HL-60 (cell line): ENCODE measurements at regions not wholly inside any gene's neighbourhood (a gene's known extent, or its start where the extent isn't known, plus 50 kb on each side); places are given as distances from the start of the nearest gene placed in this dataset.

Experiments used
- DNase-seq, 2 experiments: peaks; one replicate each; pipeline ENCODE4 v3.0.0-alpha.2; 2010 to 2020; ENCODE audit warnings: low read depth in 1 of 2, low spot score in 1 of 2
- H3K27ac ChIP-seq: fragments of 250-450 bp; sonication (Bioruptor Pico); replicated peaks from 2 replicates; pipeline ENCODE4 v1.5.1; 2020; ENCODE audit warnings: mild to moderate bottlenecking, moderate library complexity
- H3K27me3 ChIP-seq: fragments of 250-450 bp; sonication (Bioruptor Pico); 2 replicates; pipeline ENCODE4 v1.5.1; 2021; ENCODE audit warnings: mild to moderate bottlenecking, moderate library complexity; ENCODE audit not compliant: insufficient read depth, poor library complexity, severe bottlenecking
- H3K4me3 ChIP-seq: replicated peaks from 2 replicates; pipeline ENCODE4 v1.5.1; 2011; ENCODE audit warnings: mild to moderate bottlenecking, control low read depth, low read length; ENCODE audit not compliant: insufficient read depth
- GABPA ChIP-seq: IDR thresholded peaks from 2 replicates; pipeline ENCODE4 v1.6.1; 2012; ENCODE audit warnings: low read depth
- POLR2AphosphoS5 ChIP-seq: IDR thresholded peaks from 2 replicates; pipeline ENCODE4 v1.6.1; 2012; ENCODE audit warnings: low read depth
- SPI1 ChIP-seq: IDR thresholded peaks from 2 replicates; pipeline ENCODE4 v1.6.1; 2012; ENCODE audit warnings: low read depth, mild to moderate bottlenecking, borderline replicate concordance
- TF ChIP-seq, protein P1 (sequence below): IDR thresholded peaks from one replicate; pipeline ENCODE4 v1.5.1; 2011; ENCODE audit warnings: low read length, control low read depth, inconsistent platforms; ENCODE audit not compliant: insufficient read depth
- TF ChIP-seq, protein P2 (sequence below): IDR thresholded peaks from 2 replicates; pipeline ENCODE4 v1.6.1; 2012; ENCODE audit warnings: low read depth; ENCODE audit not compliant: insufficient replicate concordance

DNA sequence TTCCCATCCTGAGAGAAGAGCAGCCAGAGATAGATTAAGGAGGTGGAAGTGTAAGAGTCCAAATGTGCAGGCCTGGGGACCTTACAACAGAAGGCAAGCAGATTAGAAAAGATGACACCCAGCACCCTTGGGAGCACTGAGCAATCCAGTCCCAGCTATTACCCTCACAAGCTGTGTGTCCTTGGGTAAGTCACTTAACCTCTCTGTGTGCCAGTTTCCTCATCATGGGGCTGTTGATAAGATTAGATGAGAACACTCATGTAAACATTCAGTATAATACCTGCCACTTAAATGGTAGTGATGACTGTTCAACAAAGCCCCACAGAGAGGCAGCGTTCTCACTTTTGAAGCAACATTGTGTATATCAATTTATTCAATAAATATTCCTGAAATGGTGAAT lies 114.8 kb upstream of the CST7 start:
- no peak for DNase-seq
- Histone ChIP-seq H3K27me3 (no peaks in the 10 kb centered on the region), H3K27ac (no peak overlapping the region), H3K4me3 (no peak overlapping the region)
- TF ChIP-seq, protein P1, sequence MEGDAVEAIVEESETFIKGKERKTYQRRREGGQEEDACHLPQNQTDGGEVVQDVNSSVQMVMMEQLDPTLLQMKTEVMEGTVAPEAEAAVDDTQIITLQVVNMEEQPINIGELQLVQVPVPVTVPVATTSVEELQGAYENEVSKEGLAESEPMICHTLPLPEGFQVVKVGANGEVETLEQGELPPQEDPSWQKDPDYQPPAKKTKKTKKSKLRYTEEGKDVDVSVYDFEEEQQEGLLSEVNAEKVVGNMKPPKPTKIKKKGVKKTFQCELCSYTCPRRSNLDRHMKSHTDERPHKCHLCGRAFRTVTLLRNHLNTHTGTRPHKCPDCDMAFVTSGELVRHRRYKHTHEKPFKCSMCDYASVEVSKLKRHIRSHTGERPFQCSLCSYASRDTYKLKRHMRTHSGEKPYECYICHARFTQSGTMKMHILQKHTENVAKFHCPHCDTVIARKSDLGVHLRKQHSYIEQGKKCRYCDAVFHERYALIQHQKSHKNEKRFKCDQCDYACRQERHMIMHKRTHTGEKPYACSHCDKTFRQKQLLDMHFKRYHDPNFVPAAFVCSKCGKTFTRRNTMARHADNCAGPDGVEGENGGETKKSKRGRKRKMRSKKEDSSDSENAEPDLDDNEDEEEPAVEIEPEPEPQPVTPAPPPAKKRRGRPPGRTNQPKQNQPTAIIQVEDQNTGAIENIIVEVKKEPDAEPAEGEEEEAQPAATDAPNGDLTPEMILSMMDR = no peak
- TF ChIP-seq POLR2AphosphoS5 = no peak
- TF ChIP-seq, protein P2, sequence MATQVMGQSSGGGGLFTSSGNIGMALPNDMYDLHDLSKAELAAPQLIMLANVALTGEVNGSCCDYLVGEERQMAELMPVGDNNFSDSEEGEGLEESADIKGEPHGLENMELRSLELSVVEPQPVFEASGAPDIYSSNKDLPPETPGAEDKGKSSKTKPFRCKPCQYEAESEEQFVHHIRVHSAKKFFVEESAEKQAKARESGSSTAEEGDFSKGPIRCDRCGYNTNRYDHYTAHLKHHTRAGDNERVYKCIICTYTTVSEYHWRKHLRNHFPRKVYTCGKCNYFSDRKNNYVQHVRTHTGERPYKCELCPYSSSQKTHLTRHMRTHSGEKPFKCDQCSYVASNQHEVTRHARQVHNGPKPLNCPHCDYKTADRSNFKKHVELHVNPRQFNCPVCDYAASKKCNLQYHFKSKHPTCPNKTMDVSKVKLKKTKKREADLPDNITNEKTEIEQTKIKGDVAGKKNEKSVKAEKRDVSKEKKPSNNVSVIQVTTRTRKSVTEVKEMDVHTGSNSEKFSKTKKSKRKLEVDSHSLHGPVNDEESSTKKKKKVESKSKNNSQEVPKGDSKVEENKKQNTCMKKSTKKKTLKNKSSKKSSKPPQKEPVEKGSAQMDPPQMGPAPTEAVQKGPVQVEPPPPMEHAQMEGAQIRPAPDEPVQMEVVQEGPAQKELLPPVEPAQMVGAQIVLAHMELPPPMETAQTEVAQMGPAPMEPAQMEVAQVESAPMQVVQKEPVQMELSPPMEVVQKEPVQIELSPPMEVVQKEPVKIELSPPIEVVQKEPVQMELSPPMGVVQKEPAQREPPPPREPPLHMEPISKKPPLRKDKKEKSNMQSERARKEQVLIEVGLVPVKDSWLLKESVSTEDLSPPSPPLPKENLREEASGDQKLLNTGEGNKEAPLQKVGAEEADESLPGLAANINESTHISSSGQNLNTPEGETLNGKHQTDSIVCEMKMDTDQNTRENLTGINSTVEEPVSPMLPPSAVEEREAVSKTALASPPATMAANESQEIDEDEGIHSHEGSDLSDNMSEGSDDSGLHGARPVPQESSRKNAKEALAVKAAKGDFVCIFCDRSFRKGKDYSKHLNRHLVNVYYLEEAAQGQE = no peak
- no peak for TF ChIP-seq SPI1

DNA sequence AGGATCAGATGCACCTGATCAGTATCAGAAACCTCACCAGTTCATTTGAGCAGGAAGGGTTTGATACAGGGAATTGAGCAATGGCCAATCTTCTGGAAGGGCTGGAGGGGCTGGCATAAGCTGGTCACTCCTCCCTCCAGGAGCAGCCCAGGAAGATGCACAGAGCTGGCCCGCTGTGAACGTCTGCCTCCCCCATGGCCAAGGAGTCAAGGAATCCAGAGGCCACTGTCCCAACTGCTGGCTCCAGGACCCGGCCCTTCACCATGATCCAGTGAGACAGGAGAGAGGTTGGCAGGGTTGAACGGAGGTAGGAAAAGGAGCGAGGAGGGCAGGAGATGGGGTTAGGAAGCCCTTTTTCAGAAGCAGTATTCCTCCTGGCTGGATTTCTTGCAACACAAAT lies 113.9 kb upstream of the CST7 start:
- TF ChIP-seq SPI1 = no peak
- TF ChIP-seq POLR2AphosphoS5 = no peak
- TF ChIP-seq, protein P1 = no peak
- TF ChIP-seq, protein P2 = no peak
- TF ChIP-seq GABPA = no peak
- Histone ChIP-seq H3K4me3 (no peak overlapping the region), H3K27me3 (no peaks in the 10 kb centered on the region), H3K27ac (no peak overlapping the region)
- DNase-seq = no peak

DNA sequence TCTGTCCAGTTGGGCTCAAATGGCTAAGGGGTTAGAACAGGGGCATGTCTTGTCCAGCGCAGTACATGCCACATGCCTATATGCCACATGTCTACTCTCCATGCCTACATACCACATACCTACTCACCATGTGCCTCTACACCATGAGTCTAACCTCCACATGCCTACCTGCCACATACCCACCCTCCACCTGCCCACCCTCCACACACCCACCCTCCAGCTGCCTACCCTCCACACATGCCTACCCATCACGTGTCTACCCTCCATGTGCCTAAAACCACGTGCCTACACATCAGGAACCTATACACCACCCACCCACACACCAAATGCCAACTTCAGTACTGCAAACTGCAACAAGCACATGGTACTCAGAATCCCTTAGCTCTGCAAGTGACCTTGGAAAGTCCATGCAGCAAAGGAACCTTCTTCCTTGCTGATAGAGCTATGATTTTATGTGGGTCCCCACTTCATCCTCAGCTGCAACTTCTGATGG lies 113.0 kb upstream of the CST7 start:
- TF ChIP-seq GABPA = no peak
- TF ChIP-seq, protein P1 = no peak
- no peak for TF ChIP-seq SPI1
- no peaks in the 10 kb centered on the region for H3K27me3 ChIP-seq
- no peak overlapping the region for H3K27ac ChIP-seq
- no peak for DNase-seq
- H3K4me3 ChIP-seq = no peak overlapping the region

DNA sequence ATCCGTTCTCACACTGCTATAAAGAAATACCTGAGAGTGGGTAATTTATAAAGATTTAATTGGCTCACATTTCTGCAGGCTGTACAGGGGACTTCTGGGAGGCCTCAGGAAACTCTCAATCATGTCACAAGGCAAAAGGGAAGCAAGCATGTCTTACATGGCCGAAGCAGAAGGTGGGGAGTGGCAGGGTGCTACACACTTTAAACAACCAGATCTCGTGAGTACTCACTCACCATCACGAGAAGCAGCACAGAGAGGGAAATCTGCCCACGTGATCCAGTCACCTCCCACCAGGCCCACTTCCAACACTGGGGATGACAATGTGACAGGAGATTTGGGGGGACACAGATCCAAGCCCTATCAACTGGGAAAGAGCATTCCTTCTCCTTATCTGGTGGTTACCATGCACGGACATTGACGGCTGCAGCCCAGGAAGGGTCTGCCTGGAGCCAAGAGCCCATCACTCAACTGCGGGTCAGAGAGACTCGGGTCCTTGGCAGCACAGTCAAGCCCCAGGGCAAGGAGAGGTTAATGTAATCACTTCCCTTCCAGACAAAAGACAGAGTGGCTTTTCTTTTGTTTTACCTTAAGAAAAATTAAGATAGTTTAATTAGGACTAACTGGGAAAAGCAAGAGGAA lies 112.3 kb upstream of the CST7 start:
- TF ChIP-seq POLR2AphosphoS5 (no peak), GABPA (no peak), SPI1 (no peak)
- TF ChIP-seq, protein P2 = no peak
- TF ChIP-seq, protein P1 = no peak
- Histone ChIP-seq H3K27ac (no peak overlapping the region), H3K27me3 (no peaks in the 10 kb centered on the region), H3K4me3 (no peak overlapping the region)
- no peak for DNase-seq
